ENCODE measurements at regions not wholly inside any gene's neighbourhood (a gene's known extent, or its start where the extent isn't known, plus 50 kb on each side); places are given as distances from the start of the nearest gene placed in this dataset.

DNA sequence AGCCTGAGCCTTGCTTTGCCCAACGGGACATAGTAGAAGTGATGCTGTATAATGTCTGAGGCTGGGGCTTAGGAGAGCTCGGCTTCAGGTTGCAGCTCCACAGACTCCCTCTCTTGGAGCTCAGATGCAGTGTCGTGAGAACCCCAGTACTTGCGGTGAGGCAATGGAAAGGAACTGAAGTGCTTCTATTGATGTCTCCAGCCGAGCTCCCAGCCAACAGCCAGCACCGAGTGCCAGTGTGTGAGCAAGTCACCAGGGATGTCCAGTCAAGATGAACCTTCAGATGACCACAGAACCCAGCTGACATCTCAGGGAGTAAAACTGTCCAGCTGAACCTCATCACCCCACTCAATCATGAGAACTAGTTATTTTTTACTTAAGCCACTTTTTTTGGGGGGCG is 268.1 kb downstream of the IRF8 start:
- Histone ChIP-seq H3K9me3 (ENCODE audit: low read depth) (no peaks in the 10 kb centered on the region), H3K27me3 (no peaks in the 10 kb centered on the region)
- TF ChIP-seq EZH2 (IDR thresholded peaks at IDR 0.05) (no peak), EZH2phosphoT487 (IDR thresholded peaks at IDR 0.05) (no peak), CTCF (IDR thresholded peaks at IDR 0.05) (no peak)

DNA sequence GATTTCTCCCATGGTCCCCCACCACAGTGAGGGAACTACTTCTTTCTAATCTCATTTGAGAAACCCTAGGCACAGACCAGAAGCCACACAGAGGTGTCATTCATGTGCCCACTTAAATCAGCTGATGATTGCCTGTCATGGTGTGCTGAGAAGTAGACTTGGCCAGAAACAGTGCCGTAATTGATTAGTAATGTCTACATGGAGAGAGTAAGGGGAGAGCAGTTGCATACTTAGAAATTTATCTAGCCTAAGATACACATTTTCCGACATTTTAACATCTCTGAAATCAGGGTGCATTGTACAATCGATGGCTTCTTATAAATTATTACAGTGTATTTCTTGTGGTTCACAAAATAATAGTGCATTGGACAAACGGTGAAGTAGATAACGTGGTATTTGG is 271.8 kb downstream of the IRF8 start:
- Histone ChIP-seq H3K27ac (no peak overlapping the region), H3K36me3 (no peaks in the 10 kb centered on the region), H2AFZ (replicated peaks) (no peak overlapping the region), H3K79me2 (ENCODE audit: low read depth) (no peaks in the 10 kb centered on the region), H3K4me2 (no peak overlapping the region), H3K4me3 (no peak overlapping the region), H4K20me1 (ENCODE audit: low read depth) (no peaks in the 10 kb centered on the region), H3F3A (ENCODE audit: low read depth) (no peaks in the 10 kb centered on the region), H3K9ac (no peak overlapping the region), H3K4me1 (no peaks in the 10 kb centered on the region), H3K27me3 (peaks cover 24% of the 10 kb centered on the region), H3K9me3 (ENCODE audit: low read depth) (no peaks in the 10 kb centered on the region)
- no peak overlapping the region for H3K27ac Mint-ChIP-seq
- peaks cover 17% of the 10 kb centered on the region for H3K9me3 Mint-ChIP-seq
- H3K4me3 Mint-ChIP-seq = no peak overlapping the region
- peaks cover 10% of the 10 kb centered on the region for H3K27me3 Mint-ChIP-seq (ENCODE audit: insufficient read depth, low read depth)
- H3K36me3 Mint-ChIP-seq = no peaks in the 10 kb centered on the region
- no peak for DNase-seq (ENCODE audit: low spot score)
- TF ChIP-seq EZH2phosphoT487 (IDR thresholded peaks at IDR 0.05) (no peak), CTCF (IDR thresholded peaks at IDR 0.05) (no peak), EZH2 (IDR thresholded peaks at IDR 0.05) (no peak)
- H3K4me1 Mint-ChIP-seq = no peaks in the 10 kb centered on the region

More for the DNA sequence above, 268.1 kb downstream of the IRF8 start:
- H3K36me3 Mint-ChIP-seq = no peaks in the 10 kb centered on the region
- Histone ChIP-seq H3K9ac (no peak overlapping the region), H3K27ac (no peak overlapping the region), H2AFZ (replicated peaks) (no peak overlapping the region), H3K4me1 (no peaks in the 10 kb centered on the region), H3K79me2 (ENCODE audit: low read depth) (no peaks in the 10 kb centered on the region), H3K4me3 (no peak overlapping the region), H3K4me2 (no peak overlapping the region), H3K36me3 (no peaks in the 10 kb centered on the region), H4K20me1 (ENCODE audit: low read depth) (no peaks in the 10 kb centered on the region), H3F3A (ENCODE audit: low read depth) (no peaks in the 10 kb centered on the region)
- H3K27ac Mint-ChIP-seq = no peak overlapping the region
- H3K4me3 Mint-ChIP-seq = no peak overlapping the region
- H3K4me1 Mint-ChIP-seq = no peaks in the 10 kb centered on the region
- peaks cover 25% of the 10 kb centered on the region for H3K9me3 Mint-ChIP-seq
- no peak for DNase-seq (ENCODE audit: low spot score)
- H3K27me3 Mint-ChIP-seq (ENCODE audit: insufficient read depth, low read depth) = peaks cover 15% of the 10 kb centered on the region

GRCh38 chr16:86171329-86171728 is 272.4 kb downstream of the IRF8 start:
- Histone ChIP-seq H3F3A (ENCODE audit: low read depth) (no peaks in the 10 kb centered on the region), H3K4me1 (no peaks in the 10 kb centered on the region), H3K27me3 (peaks cover 24% of the 10 kb centered on the region), H3K4me2 (no peak overlapping the region), H3K27ac (no peak overlapping the region), H4K20me1 (ENCODE audit: low read depth) (no peaks in the 10 kb centered on the region), H3K79me2 (ENCODE audit: low read depth) (no peaks in the 10 kb centered on the region), H2AFZ (replicated peaks) (no peak overlapping the region), H3K9me3 (ENCODE audit: low read depth) (no peaks in the 10 kb centered on the region), H3K9ac (no peak overlapping the region), H3K36me3 (no peaks in the 10 kb centered on the region), H3K4me3 (no peak overlapping the region)
- no peaks in the 10 kb centered on the region for H3K4me1 Mint-ChIP-seq
- no peak for TF ChIP-seq CTCF (IDR thresholded peaks at IDR 0.05)
- no peak for TF ChIP-seq EZH2phosphoT487 (IDR thresholded peaks at IDR 0.05)
- TF ChIP-seq EZH2 (IDR thresholded peaks at IDR 0.05) = no peak
- no peak overlapping the region for H3K27ac Mint-ChIP-seq
- no peaks in the 10 kb centered on the region for H3K36me3 Mint-ChIP-seq
- no peak for DNase-seq (ENCODE audit: low spot score)
- H3K9me3 Mint-ChIP-seq = peaks cover 11% of the 10 kb centered on the region
- no peak overlapping the region for H3K4me3 Mint-ChIP-seq
- peaks cover 10% of the 10 kb centered on the region for H3K27me3 Mint-ChIP-seq (ENCODE audit: insufficient read depth, low read depth)

Data from neural progenitor cell (in vitro differentiated cells).